ENCODE measurements at regions not wholly inside any gene's neighbourhood (a gene's known extent, or its start where the extent isn't known, plus 50 kb on each side); places are given as distances from the start of the nearest gene placed in this dataset.

DNA sequence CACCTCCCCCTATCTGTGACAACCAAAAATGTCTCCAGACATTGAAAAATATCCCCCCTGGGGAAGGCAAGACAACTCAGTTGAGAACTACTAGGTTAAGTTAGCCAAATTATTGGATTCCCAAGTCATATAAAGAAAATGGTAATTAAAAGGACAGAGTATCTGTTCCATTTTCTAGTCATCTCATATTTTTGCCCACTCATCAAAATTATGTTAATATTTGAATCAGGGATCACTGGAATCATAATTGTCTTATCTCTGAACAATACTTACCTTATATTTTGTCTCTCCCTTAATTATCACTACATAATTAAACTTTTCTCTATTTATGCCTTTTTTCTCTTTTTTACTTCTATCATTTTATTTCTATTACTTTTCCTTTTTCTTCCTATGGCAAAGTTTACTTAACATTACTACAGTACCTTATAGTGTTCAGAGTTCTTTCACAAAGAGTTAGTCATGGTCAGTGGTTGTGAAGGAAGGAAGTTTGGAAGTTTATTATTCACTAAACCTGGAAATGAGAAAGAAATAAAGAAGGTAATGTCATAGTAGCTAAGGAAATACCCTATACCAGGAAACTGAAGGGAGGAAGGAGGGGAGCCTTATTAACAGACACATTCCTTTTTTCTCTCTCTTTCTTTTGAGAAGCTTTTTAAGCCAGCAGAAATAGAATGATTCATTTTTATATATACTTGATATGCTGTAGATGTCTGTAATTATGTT, 332.9 kb downstream of the COL12A1 start:
- Histone ChIP-seq H3K27me3 (no peaks in the 10 kb centered on the region), H3K4me1 (peaks cover 0 to 18% (median 6%) of the 10 kb centered on the region in 4 donors), H3K4me3 (no peak overlapping the region), H3K36me3 (no peaks in the 10 kb centered on the region), H3K9me3 (peaks cover 0 to 6% of the 10 kb centered on the region in 2 donors), H3K27ac (peak overlapping the region in 3 of 4 donors; percentile 13 to 53 (median 14))
- in situ Hi-C loops (cut with MboI; ENCODE audit: low pct_ligation_motif_present in 1 of 4, low pct_unique_long_range_greater_than_20kb in 1 of 4, low sequenced_read_pairs in 3 of 4) (no loop called here), intact Hi-C loops (cut with DNase I; ENCODE audit: low total_unique reads) (no loop called here)
- DNase-seq, result no peak
- no peak for TF ChIP-seq EP300 (IDR thresholded peaks at IDR 0.05; ENCODE audit: low read depth)
- TF ChIP-seq POLR2AphosphoS5 (IDR thresholded peaks at IDR 0.05), result no peak
- TF ChIP-seq, protein P1, sequence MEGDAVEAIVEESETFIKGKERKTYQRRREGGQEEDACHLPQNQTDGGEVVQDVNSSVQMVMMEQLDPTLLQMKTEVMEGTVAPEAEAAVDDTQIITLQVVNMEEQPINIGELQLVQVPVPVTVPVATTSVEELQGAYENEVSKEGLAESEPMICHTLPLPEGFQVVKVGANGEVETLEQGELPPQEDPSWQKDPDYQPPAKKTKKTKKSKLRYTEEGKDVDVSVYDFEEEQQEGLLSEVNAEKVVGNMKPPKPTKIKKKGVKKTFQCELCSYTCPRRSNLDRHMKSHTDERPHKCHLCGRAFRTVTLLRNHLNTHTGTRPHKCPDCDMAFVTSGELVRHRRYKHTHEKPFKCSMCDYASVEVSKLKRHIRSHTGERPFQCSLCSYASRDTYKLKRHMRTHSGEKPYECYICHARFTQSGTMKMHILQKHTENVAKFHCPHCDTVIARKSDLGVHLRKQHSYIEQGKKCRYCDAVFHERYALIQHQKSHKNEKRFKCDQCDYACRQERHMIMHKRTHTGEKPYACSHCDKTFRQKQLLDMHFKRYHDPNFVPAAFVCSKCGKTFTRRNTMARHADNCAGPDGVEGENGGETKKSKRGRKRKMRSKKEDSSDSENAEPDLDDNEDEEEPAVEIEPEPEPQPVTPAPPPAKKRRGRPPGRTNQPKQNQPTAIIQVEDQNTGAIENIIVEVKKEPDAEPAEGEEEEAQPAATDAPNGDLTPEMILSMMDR (IDR thresholded peaks at IDR 0.05), result no peak
- TF ChIP-seq POLR2A (IDR thresholded peaks at IDR 0.05), result no peak

DNA sequence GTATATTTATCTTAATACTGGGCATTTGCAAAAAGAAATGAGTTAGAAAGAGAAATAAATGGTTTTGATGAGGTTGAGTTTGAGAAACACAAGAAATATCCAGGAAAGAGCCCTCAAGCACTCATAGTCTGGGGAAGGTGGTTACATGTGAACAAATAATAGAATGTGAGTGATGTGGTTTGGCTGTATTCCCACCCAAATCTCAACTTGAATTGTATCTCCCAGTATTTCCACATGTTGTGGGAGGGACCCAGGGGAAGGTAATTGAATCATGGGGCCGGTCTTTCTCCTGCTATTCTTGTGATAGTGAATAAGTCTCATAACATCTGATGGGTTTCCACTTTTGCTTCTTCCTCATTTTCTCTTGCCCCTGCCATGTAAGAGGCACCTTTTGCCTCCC, 334.1 kb downstream of the COL12A1 start:
- no peaks in the 10 kb centered on the region for H3K36me3 ChIP-seq
- intact Hi-C loops (cut with DNase I; ENCODE audit: low total_unique reads) (no loop called here), in situ Hi-C loops (cut with MboI; ENCODE audit: low pct_ligation_motif_present in 1 of 4, low pct_unique_long_range_greater_than_20kb in 1 of 4, low sequenced_read_pairs in 3 of 4) (no loop called here)
- H3K27me3 ChIP-seq, result no peaks in the 10 kb centered on the region
- WGBS, 2 donors (ENCODE audit: low coverage in 1 of 2), result 87% methylated on average over 1 of the region's 1 CpG; no CpG with 5 or more reads in 1 of the 2 donors
- no peak overlapping the region for H3K4me3 ChIP-seq
- TF ChIP-seq POLR2AphosphoS5 (IDR thresholded peaks at IDR 0.05) (no peak), POLR2A (IDR thresholded peaks at IDR 0.05) (no peak), EP300 (IDR thresholded peaks at IDR 0.05; ENCODE audit: low read depth) (no peak)
- TF ChIP-seq, protein P1 (IDR thresholded peaks at IDR 0.05), result no peak
- H3K27ac ChIP-seq, result no peak overlapping the region
- peaks cover 0 to 6% of the 10 kb centered on the region in 2 donors for H3K9me3 ChIP-seq
- DNase-seq, result no peak
- H3K4me1 ChIP-seq, result peaks cover 0 to 18% (median 7%) of the 10 kb centered on the region in 4 donors

DNA sequence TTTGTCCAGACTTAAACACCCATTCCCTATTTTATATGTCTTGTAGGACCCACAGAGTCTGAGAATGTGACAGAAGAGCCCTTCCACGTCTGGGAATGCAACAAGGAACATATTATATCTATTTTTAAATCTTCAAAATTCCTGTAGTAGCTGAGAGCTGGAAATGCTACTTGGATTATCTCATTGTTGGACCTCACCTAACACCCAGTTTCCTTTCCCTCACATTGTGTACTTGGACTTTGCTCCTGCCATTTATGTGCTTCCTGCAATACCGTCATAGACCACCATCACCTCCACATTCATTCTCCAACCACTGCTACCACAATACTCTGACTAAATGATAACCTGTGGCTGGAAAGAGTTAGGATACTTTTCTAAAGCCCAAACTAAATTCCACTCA, 335.4 kb downstream of the COL12A1 start:
- no peaks in the 10 kb centered on the region for H3K36me3 ChIP-seq
- peak; percentile 23 for DNase-seq
- intact Hi-C loops (cut with DNase I; ENCODE audit: low total_unique reads) (no loop called here), in situ Hi-C loops (cut with MboI; ENCODE audit: low pct_ligation_motif_present in 1 of 4, low pct_unique_long_range_greater_than_20kb in 1 of 4, low sequenced_read_pairs in 3 of 4) (no loop called here)
- 23 to 25% methylated on average over 2 of the region's 2 CpGs for WGBS, 2 donors (ENCODE audit: low coverage in 1 of 2)
- peak overlapping the region; percentile 27 to 69 (median 58) for H3K27ac ChIP-seq
- no peak overlapping the region for H3K4me3 ChIP-seq
- no peaks in the 10 kb centered on the region for H3K27me3 ChIP-seq
- peak in 1 of 3 donors; percentile 30 for TF ChIP-seq POLR2AphosphoS5 (IDR thresholded peaks at IDR 0.05)
- TF ChIP-seq, protein P1 (IDR thresholded peaks at IDR 0.05), result peak; percentile 27 to 73 (median 46)
- TF ChIP-seq POLR2A (IDR thresholded peaks at IDR 0.05), result no peak
- no peak for TF ChIP-seq EP300 (IDR thresholded peaks at IDR 0.05; ENCODE audit: low read depth)
- peaks cover 0 to 6% of the 10 kb centered on the region in 2 donors for H3K9me3 ChIP-seq
- H3K4me1 ChIP-seq, result peaks cover 0 to 23% (median 9%) of the 10 kb centered on the region in 4 donors

DNA sequence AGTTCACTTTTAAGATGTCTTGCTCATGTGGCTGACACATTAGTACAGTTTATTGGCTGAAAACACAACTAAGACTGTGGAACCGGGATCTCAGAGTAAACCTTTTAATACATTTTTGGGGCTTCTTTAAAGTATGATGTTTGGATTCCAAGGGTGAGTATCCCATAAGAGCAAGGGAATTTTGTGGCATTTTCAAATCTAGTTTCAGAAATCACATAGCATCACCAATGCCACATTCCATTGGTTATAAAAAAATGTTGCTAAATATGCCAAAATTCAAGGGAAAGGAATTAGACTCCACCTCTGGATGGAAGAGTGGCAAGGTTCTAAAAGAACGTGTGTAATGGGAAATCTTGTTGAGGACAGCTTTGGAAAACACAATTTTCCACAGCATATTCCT, 338.6 kb downstream of the COL12A1 start:
- intact Hi-C loops (cut with DNase I; ENCODE audit: low total_unique reads) (no loop called here), in situ Hi-C loops (cut with MboI; ENCODE audit: low pct_ligation_motif_present in 1 of 4, low pct_unique_long_range_greater_than_20kb in 1 of 4, low sequenced_read_pairs in 3 of 4) (no loop called here)
- TF ChIP-seq POLR2AphosphoS5 (IDR thresholded peaks at IDR 0.05) (no peak), EP300 (IDR thresholded peaks at IDR 0.05; ENCODE audit: low read depth) (no peak), POLR2A (IDR thresholded peaks at IDR 0.05) (no peak)
- TF ChIP-seq, protein P1 (IDR thresholded peaks at IDR 0.05), result no peak
- 74 to 86% methylated on average over 2 of the region's 2 CpGs for WGBS, 2 donors (ENCODE audit: low coverage in 1 of 2)
- H3K36me3 ChIP-seq, result no peaks in the 10 kb centered on the region
- no peaks in the 10 kb centered on the region for H3K27me3 ChIP-seq
- no peak for DNase-seq
- peaks cover 0 to 5% of the 10 kb centered on the region in 2 donors for H3K9me3 ChIP-seq
- peaks cover 0 to 18% (median 4%) of the 10 kb centered on the region in 4 donors for H3K4me1 ChIP-seq
- no peak overlapping the region for H3K27ac ChIP-seq
- no peak overlapping the region for H3K4me3 ChIP-seq

All from transverse colon (tissue), 4 donors.